ENCODE measurements at regions not wholly inside any gene's neighbourhood (a gene's known extent, or its start where the extent isn't known, plus 50 kb on each side); places are given as distances from the start of the nearest gene placed in this dataset.
A peak's percentile ranks its signal among the peaks of the same experiment; 100 is the strongest.

- H3K4me3 ChIP-seq (ENCODE audit: low read depth, low read length): no peak overlapping the region
- no peak for DNase-seq (ENCODE audit: low read depth)
- no peak for TF ChIP-seq CTCF (IDR thresholded peaks at IDR 0.05; ENCODE audit: insufficient read depth, low read depth, low read length)
These were observed 88.8 kb upstream of the PCDH18 start for GRCh38 chr4:137621056-137621455.

GRCh38 chr4:137614491-137614890, 82.2 kb upstream of the PCDH18 start:
- DNase-seq (ENCODE audit: low read depth): no peak
- no peak for TF ChIP-seq CTCF (IDR thresholded peaks at IDR 0.05; ENCODE audit: insufficient read depth, low read depth, low read length)
- H3K4me3 ChIP-seq (ENCODE audit: low read depth, low read length): no peak overlapping the region

GRCh38 chr4:137611998-137612700, 79.9 kb upstream of the PCDH18 start:
- TF ChIP-seq CTCF (IDR thresholded peaks at IDR 0.05; ENCODE audit: insufficient read depth, low read depth, low read length): no peak
- no peak overlapping the region for H3K4me3 ChIP-seq (ENCODE audit: low read depth, low read length)
- peak; percentile 49 for DNase-seq (ENCODE audit: low read depth)

GRCh38 chr4:137610960-137611359, 78.7 kb upstream of the PCDH18 start:
- H3K4me3 ChIP-seq (ENCODE audit: low read depth, low read length): no peak overlapping the region
- peak; percentile 67 for TF ChIP-seq CTCF (IDR thresholded peaks at IDR 0.05; ENCODE audit: insufficient read depth, low read depth, low read length)
- peak; percentile 18 for DNase-seq (ENCODE audit: low read depth)

GRCh38 chr4:137609718-137610430, 77.6 kb upstream of the PCDH18 start:
- TF ChIP-seq CTCF (IDR thresholded peaks at IDR 0.05; ENCODE audit: insufficient read depth, low read depth, low read length): no peak
- peak overlapping the region; percentile 31 for H3K4me3 ChIP-seq (ENCODE audit: low read depth, low read length)
- peak; percentile 90 for DNase-seq (ENCODE audit: low read depth)

- no peak for TF ChIP-seq CTCF (IDR thresholded peaks at IDR 0.05; ENCODE audit: insufficient read depth, low read depth, low read length)
- peak; percentile 51 for DNase-seq (ENCODE audit: low read depth)
- no peak overlapping the region for H3K4me3 ChIP-seq (ENCODE audit: low read depth, low read length)
These were observed 75.8 kb upstream of the PCDH18 start for GRCh38 chr4:137608085-137608484.

Measured in fibroblast of villous mesenchyme (primary cell).